HCEC 1CT (cell line): ENCODE measurements at regions not wholly inside any gene's neighbourhood (a gene's known extent, or its start where the extent isn't known, plus 50 kb on each side); places are given as distances from the start of the nearest gene placed in this dataset.
"Not testable (repeated sequence)": the region's sequence is repeated elsewhere in the genome, so short reads cannot be mapped to it uniquely, and the experiment has no call there.

ENCODE experiments used
- DNase-seq: peaks from one replicate; pipeline ENCODE4 v3.0.0-alpha.2; 2017

DNA sequence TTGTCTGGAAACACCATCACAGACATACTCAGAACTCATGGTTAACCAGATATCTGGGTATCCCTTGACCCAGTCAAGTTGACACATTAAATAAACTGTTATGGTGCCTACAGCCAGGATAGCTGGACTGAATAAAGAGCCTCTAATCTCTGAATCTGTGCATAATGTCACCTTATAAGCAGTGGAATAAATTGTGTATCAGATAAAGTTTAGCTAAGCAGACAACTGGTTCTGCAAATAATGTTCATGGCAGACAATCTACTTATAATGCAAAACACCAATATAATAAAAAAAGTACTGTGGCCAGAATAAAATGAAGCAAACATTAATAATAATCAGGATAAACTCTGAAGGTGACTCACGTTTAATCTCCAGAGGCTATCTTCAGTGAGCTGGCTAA lies 628.5 kb upstream of the FAT3 start:
- DNase-seq, result no peak

- no peak for DNase-seq
Observed at GRCh38 chr11:91591021-91591420, 633.6 kb upstream of the FAT3 start.

DNA sequence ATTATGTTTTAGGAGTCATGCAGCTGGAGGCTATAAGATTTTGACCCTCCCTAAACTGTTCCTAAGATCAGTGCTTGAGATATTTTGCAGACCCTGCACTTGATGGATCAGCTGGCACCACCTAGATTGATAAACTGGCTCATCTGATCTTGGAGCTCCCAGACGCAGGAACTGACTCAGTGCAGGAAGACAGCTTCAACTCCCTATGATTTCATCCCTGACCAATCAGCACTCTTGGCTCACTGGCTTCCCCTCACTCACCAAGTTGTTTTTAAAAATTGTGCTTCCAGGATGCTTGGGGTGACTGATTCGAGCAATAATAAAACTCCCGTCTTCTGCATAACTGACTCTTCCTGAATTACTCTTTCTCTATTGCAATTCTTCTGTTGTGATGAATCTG lies 637.5 kb upstream of the FAT3 start:
- no peak for DNase-seq

GRCh38 chr11:91585035-91585801 lies 639.4 kb upstream of the FAT3 start:
- DNase-seq, result no peak

DNA sequence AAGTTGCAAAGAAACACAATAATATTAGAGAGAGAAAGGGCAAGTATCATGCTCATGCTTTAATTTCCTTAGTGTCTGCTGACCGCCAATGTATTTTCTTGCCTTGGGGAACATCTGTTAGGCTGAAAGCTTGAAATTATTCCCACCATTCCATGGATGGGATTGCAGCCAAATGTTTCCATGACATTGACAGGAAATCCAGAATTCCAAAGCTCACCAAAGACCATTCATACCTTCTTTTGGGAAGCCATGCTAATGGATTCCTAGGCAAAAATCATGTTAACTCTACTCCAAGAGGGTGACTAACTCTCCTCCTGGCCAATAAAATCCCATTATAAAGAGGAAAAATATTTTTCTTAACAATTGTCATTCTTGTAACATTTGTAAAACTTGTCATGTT lies 661.4 kb upstream of the FAT3 start:
- no peak for DNase-seq

DNA sequence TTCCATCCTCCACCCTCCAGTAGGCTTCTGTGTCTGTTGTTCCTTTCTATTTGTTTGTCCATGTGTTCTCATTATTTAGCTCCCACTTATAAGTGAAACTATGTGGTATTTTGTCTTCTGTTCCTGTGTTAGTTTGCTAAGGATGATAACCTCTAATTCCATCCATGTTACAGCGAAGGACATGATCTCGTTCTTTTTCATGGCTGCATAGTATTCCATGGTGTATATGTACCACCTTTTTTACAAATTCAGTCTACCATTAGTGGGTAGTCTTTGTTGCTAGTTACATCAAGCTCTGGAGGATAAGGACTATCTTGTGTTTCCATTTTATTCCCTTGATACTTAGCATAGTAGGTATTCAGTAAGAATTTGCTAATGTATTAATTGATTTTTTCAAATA lies 664.2 kb upstream of the FAT3 start:
- DNase-seq, result no peak

GRCh38 chr11:91538065-91538464 lies 686.6 kb upstream of the FAT3 start:
- no peak for DNase-seq

DNA sequence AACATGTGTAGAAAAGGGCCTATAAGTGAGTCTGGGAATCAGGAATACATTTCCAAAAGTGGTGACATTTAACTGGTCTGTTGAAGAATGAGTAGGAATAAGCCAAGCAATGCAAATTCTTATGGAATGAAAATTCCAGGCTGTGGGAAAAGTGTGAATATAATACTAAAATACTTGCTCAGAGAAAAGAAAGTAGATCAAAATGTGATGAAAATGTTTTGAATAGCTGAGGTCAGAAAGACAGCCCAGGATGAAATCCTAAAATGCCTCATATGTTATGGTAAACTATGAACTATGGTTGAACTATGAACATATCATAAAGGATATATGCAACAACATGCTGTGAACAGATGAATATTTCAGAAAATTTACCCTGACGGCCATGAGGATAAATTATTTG lies 688.3 kb upstream of the FAT3 start:
- no peak for DNase-seq

DNA sequence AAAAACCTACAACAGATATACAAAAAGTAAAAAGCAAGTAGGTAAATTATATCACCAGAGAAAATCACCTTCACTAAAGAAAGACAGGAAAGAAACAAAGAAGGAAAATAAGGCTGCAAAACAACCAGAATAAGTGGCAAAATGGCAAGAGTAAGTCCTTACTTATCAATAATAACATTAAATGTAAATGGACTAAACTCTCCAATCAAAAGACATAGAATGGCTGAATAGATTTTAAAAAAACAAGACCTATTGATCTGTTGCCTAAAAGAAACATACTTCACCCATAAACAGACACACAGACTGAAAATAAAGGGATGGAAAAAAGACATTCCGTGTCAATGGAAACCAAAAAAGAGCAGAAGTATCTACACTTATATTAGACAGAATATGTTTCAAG lies 695.7 kb upstream of the FAT3 start:
- no peak for DNase-seq

GRCh38 chr11:91527380-91528030 lies 697.1 kb upstream of the FAT3 start:
- DNase-seq, result no peak

DNA sequence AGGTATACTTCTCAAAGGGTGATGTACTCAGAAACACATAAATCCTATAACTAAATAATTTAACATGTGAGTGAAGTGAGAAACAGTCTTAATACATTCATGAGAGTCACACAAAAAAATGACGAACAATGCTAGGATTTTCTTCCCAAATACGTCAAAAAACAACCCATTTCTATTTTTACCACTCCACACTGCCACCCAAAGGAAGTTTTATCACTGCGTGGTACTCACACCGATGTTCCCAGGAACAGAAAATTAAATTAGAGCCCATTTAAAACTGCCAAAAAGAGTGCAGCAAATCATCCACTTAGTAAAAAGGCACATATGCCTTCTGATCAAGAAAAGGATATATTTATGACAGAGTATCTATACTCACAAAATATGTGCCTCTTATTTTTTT lies 710.9 kb upstream of the FAT3 start:
- DNase-seq, result peak; percentile 2

- DNase-seq, result no peak
Observed at GRCh38 chr11:91497847-91498246, 726.8 kb upstream of the FAT3 start.

- DNase-seq, result no peak
Observed at GRCh38 chr11:91495837-91496236, 728.8 kb upstream of the FAT3 start.

DNA sequence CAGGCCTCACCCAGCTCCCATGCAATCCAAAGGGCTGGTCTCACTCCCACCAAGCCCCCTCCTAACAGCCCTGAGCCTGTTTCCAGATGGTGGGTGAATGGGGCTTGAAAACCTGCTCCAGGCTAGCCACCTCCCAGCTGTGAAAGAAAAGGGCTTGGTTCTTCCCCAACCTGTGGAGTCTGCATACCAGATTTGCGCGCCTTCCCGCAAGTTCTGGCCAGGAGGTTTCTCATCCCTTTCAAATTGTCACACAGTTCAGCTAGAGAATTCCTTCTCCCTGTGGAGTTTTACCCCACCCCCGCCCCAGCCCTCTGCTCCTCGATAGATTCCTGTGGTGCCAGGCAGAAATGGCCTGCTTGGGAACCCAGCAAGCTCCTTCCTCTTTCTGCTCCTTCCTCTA lies 734.6 kb upstream of the FAT3 start:
- no peak for DNase-seq

- DNase-seq, result not testable (repeated sequence)
Observed at GRCh38 chr11:91483956-91484355, 740.7 kb upstream of the FAT3 start.

DNA sequence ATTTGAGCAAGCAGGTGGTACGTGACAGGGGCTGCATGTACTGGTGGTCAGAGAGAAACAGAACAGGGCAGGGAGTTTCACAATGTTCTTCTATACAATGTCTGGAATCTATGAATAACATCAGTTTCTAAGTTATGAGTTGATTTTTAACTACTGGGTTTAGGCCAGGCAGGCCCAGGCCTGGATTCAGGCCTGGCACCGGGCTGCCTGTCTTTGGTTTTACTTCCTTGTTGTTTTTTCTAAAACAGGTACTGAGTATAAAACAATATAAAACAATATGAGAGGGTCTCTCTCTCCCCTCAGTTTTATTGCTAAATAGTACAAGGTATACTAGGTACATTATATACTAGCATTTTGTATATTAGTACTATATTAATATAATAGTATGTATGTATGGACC lies 742.7 kb upstream of the FAT3 start:
- DNase-seq, result not testable (repeated sequence)

DNA sequence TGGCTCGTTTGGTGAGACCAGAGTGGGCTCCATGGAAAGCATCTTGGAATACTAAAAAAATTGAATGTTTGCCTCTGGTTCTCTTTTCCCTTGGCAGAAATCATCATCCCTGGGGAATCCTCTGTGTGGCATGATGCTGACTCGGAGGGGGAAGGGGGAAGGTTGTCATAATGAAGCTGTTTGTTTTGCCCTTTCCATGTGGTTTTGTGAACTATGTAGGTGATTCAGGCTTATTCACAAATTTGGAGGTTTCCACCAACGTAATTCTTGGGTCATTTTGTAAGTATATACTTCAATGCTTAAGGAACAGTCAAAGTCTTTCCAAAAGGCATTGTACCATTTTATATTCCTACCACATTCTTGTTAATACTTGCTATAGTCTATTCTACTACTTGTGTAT lies 754.0 kb upstream of the FAT3 start:
- peak; percentile 3 for DNase-seq

DNA sequence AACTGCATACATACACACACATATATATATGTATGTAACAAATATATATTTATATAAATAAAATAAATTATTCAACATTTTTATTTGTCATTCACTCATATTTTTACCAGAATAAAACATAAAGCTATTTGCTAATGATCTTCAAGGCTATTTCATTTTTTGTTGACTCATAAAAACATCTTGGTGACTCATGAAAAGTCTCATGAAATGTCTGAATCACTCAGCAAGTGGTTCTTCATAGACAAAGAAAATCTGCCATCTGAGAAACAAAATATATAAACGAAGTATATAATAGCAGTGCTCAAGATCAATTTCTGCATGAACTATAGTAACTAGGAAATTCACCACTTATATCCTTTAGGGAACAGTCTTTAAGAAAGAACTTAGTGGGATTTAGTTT lies 764.8 kb upstream of the FAT3 start:
- DNase-seq, result peak; percentile 16

DNA sequence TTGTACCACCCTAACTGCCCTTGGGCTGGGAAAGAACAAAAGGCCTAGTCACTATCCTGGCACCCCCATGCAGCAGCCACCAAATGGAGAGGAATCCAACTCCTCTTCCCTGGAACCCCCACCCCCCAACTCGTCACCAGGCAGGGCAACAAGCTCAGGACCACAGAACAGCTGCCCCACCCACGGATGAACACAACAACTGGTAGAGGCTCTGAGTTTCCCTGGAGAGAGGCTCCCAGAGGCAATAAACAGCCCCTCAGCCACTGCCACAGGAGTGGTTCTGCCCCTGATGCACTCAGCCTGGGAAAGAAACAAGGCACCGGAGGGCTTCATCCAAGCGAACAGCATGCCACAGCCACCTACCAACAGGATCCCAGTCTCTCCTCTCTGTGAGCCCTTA lies 778.4 kb upstream of the FAT3 start:
- DNase-seq, result no peak

DNA sequence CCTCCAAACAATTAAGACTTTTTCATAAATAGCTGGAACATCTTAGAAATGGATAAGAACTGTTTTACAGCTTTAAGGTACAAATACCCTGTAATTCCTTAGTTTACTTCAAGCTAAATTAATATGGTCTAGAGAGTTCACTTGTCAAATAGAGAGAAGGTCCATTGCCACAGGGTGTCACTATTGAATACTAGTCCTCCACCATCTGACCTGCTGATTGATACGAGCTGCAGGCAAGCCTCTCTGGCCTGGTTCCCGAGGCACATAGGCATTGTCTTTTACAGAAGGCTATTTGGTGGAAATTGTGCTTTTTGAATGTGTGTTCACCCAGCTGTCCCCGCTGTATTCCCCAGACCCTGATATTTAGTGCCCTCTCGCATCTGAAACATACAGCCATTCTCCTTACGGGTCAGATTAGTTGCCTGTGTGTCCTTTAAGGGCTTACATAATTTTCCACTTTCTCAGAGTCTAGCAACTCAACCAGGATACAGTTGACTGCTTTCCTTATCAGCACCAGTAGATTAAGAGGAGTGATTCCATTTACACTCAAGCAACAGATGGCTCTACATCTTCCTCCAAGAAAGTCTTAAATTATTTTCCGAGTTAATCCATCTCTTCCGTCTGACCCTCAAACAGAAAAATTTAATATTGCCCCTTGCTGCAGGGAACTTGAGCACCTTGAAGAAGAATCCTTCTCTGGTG lies 788.8 kb upstream of the FAT3 start:
- no peak for DNase-seq

- DNase-seq, result no peak
Observed at GRCh38 chr11:91433284-91434010, 791.2 kb upstream of the FAT3 start.

GRCh38 chr11:91421641-91422040 lies 803.0 kb upstream of the FAT3 start:
- no peak for DNase-seq

DNA sequence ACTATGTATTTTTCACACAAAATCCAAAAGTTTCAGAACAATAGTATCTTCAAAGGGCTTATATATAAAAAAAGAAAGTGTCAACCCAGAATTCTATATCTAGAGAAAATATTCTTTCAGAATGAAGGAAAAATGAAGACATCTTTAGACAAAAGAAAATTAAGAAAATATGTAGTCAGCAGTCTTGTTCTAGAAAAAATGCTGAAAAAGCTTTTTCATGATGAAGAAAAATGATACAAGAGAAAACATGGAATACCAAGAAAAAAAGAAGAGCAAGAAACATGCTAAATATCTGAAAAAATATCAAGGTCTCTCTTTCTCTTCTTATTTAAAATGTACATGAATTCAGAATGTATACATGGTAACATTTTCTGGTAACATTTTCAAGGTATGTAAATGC lies 816.8 kb upstream of the FAT3 start:
- no peak for DNase-seq

DNA sequence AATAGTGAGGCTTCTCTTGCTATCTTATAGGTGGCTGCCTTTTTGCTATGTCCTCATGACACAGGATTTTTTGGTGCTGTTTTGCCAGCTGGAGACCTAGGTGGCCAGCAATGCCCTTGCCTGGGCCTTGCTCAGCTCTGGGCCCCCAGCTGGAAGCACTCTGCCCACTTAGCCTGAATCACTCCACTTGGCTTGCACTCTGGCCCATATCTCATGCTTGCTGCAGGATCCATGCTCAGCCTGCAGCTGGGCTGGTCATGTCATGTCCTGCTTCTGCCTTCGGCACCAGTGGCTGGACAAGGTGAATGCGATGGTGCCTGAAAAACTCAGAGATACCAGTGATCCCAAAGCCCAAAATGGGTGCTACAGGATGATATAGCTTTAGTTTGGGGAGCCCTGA lies 818.6 kb upstream of the FAT3 start:
- no peak for DNase-seq
